HCT116 (cell line): ENCODE measurements at regions not wholly inside any gene's neighbourhood (a gene's known extent, or its start where the extent isn't known, plus 50 kb on each side); places are given as distances from the start of the nearest gene placed in this dataset.

Source experiments
- ATAC-seq: fragments of 200-7000 bp; cut with Tn5 transposase; 2 replicates; pipeline ENCODE4 v1.9.1; 2020; ENCODE audit warnings: mild to moderate bottlenecking, moderate library complexity
- BruUV-seq: library from RNA; stranded (reverse); fragments of 400-500 nt; replicated peaks from 2 replicates; lab custom pipeline; 2021; lab: Mats Ljungman, UMichigan
- CTCF ChIA-PET: fragments of 300-600 bp; sonication (Branson Sonifier 250); formaldehyde crosslinking; loops from one replicate; lab custom pipeline; 2021; ENCODE audit warnings: antibody characterized with exemption; lab: Charles Lee
- POLR2A ChIA-PET: fragments of 300-600, 350-600 bp; sonication (Branson Sonifier 250); formaldehyde crosslinking; loops from one replicate; lab custom pipeline; 2021; ENCODE audit warnings: antibody characterized with exemption; lab: Charles Lee
- RAD21 ChIA-PET, 2 experiments: fragments of 300-600 bp; sonication (Branson Sonifier 250); formaldehyde crosslinking; loops; one replicate each; lab custom pipeline; 2023; ENCODE audit warnings: low total read pairs in 2 of 2; ENCODE audit not compliant: uncharacterized antibody in 2 of 2, unreplicated experiment in 2 of 2, low non-redundant PET in 1 of 2; lab: Charles Lee
- DNase-seq: peaks from one replicate; pipeline ENCODE4 v3.0.0-alpha.2; 2010; ENCODE audit warnings: low read depth, low spot score
- H2AFZ ChIP-seq: fragments of 200-600 bp; shearing (Covaris generic), sonication (generic); 2 replicates; pipeline ENCODE4 v1.6.1; 2017; ENCODE audit warnings: low read depth, mixed run types, mixed read lengths, antibody characterized with exemption, low read length; ENCODE audit not compliant: poor library complexity, severe bottlenecking
- H3K27ac ChIP-seq: 2 replicates; pipeline ENCODE4 v1.5.1; 2012; ENCODE audit warnings: low read depth, low read length
- H3K27me3 ChIP-seq: fragments of 200-600 bp; sonication (generic); 2 replicates; pipeline ENCODE4 v1.6.1; 2016; ENCODE audit warnings: mixed run types, low read length, mixed read lengths; ENCODE audit not compliant: insufficient read depth
- H3K36me3 ChIP-seq, 2 experiments: fragments of 200-500 bp in 1 of 2; fragments of 200-600 bp in 1 of 2; sonication (Bioruptor generic) in 1 of 2; sonication (generic) in 1 of 2; 2 replicates each; pipeline versions ENCODE4 v1.5.1 to v1.6.1; 2014 to 2016; ENCODE audit warnings: low read length in 2 of 2, inconsistent platforms in 1 of 2, mixed read lengths in 1 of 2, mixed run types in 1 of 2; ENCODE audit not compliant: insufficient read depth in 2 of 2, control insufficient read depth in 1 of 2
- H3K4me1 ChIP-seq, 2 experiments: fragments of 200-600 bp in 1 of 2; sonication (generic) in 1 of 2; 2 replicates each; pipeline versions ENCODE4 v1.5.1 to v1.6.1; 2012 to 2017; ENCODE audit warnings: low read length in 2 of 2, inconsistent platforms in 1 of 2, mild to moderate bottlenecking in 1 of 2, mixed read lengths in 1 of 2, mixed run types in 1 of 2, moderate library complexity in 1 of 2; ENCODE audit not compliant: insufficient read depth in 2 of 2, control insufficient read depth in 1 of 2
- H3K4me2 ChIP-seq: fragments of 200-600 bp; sonication (generic); 2 replicates; pipeline ENCODE4 v1.6.1; 2017; ENCODE audit warnings: mixed run types, low read length, mixed read lengths
- H3K4me3 ChIP-seq, 2 experiments: fragments of 200-600 bp in 1 of 2; sonication (generic) in 1 of 2; replicated peaks in 1 of 2; 2 replicates each; pipeline ENCODE4 v1.5.1; 2011 to 2016; ENCODE audit warnings: low read length in 2 of 2, control low read depth in 1 of 2, low read depth in 1 of 2, mild to moderate bottlenecking in 1 of 2, mixed read lengths in 1 of 2, mixed run types in 1 of 2
- H3K79me2 ChIP-seq: fragments of 200-600 bp; sonication (generic); 2 replicates; pipeline ENCODE4 v1.6.1; 2017; ENCODE audit warnings: mild to moderate bottlenecking, mixed run types, low read length, moderate library complexity, mixed read lengths; ENCODE audit not compliant: insufficient read depth
- H3K9ac ChIP-seq: fragments of 200-600 bp; sonication (generic); 2 replicates; pipeline ENCODE4 v1.6.1; 2016; ENCODE audit warnings: low read length, mixed read lengths
- H3K9me2 ChIP-seq: fragments of 200-600 bp; sonication (generic), shearing (Covaris generic); 2 replicates; pipeline ENCODE4 v1.6.1; 2017; ENCODE audit warnings: mixed run types, mild to moderate bottlenecking, moderate library complexity; ENCODE audit not compliant: insufficient read depth
- H3K9me3 ChIP-seq, 2 experiments: fragments of 200-500 bp in 1 of 2; fragments of 200-600 bp in 1 of 2; sonication (Bioruptor generic) in 1 of 2; sonication (generic) in 1 of 2; 2 replicates each; pipeline ENCODE4 v1.6.1; 2014 to 2017; ENCODE audit warnings: low read length in 2 of 2, mixed read lengths in 2 of 2, inconsistent platforms in 1 of 2, low read depth in 1 of 2, mild to moderate bottlenecking in 1 of 2, mixed run types in 1 of 2, moderate library complexity in 1 of 2; ENCODE audit not compliant: control insufficient read depth in 1 of 2, insufficient read depth in 1 of 2
- H4K20me1 ChIP-seq: fragments of 200-600 bp; sonication (generic), shearing (Covaris generic); 2 replicates; pipeline ENCODE4 v1.6.1; 2017; ENCODE audit warnings: mixed run types, mild to moderate bottlenecking, moderate library complexity; ENCODE audit not compliant: insufficient read depth
- CBX3 ChIP-seq: IDR thresholded peaks from 2 replicates; pipeline ENCODE4 v1.6.1; 2012; ENCODE audit warnings: low read depth
- ELF1 ChIP-seq: IDR thresholded peaks from 2 replicates; pipeline ENCODE4 v1.6.1; 2012; ENCODE audit warnings: low read depth, borderline replicate concordance
- EZH2 ChIP-seq: fragments of 200-600 bp; sonication (generic); IDR thresholded peaks from 2 replicates; pipeline ENCODE4 v1.6.1; 2017; ENCODE audit warnings: antibody characterized with exemption, mixed run types
- FOSL1 ChIP-seq: IDR thresholded peaks from 2 replicates; pipeline ENCODE4 v1.6.1; 2012; ENCODE audit warnings: low read depth
- JUND ChIP-seq: IDR thresholded peaks from 2 replicates; pipeline ENCODE4 v1.6.1; 2012
- POLR2AphosphoS5 ChIP-seq: IDR thresholded peaks from 2 replicates; pipeline ENCODE4 v1.6.1; 2011; ENCODE audit warnings: mild to moderate bottlenecking, low read depth, low read length, moderate library complexity
- RAD21 ChIP-seq: IDR thresholded peaks from 2 replicates; pipeline ENCODE4 v1.6.1; 2012; ENCODE audit warnings: low read depth, mild to moderate bottlenecking
- SP1 ChIP-seq: IDR thresholded peaks from 2 replicates; pipeline ENCODE4 v1.6.1; 2012; ENCODE audit warnings: low read depth
- SRF ChIP-seq: IDR thresholded peaks from 2 replicates; pipeline ENCODE4 v1.6.1; 2012; ENCODE audit warnings: low read depth
- YY1 ChIP-seq: IDR thresholded peaks from 2 replicates; pipeline ENCODE4 v1.6.1; 2011; ENCODE audit warnings: low read length, low read depth, moderate library complexity, mild to moderate bottlenecking; ENCODE audit not compliant: insufficient replicate concordance; ENCODE audit errors: extremely low read depth
- ZBTB33 ChIP-seq: IDR thresholded peaks from 2 replicates; pipeline ENCODE4 v1.6.1; 2011; ENCODE audit warnings: mild to moderate bottlenecking, low read length, moderate library complexity; ENCODE audit not compliant: insufficient replicate concordance; ENCODE audit errors: extremely low read depth
- ZNF274 ChIP-seq: fragments of 200-500 bp; sonication (Bioruptor generic); IDR thresholded peaks from 2 replicates; pipeline ENCODE4 v1.6.1; 2014; ENCODE audit warnings: mild to moderate bottlenecking, low read depth, low read length, inconsistent platforms
- intact Hi-C: fragments of 100-400 bp; cut with micrococcal nuclease; formaldehyde crosslinking; loops from 2 replicates; pipeline ENCODE4 v1.10.0; 2022

DNA sequence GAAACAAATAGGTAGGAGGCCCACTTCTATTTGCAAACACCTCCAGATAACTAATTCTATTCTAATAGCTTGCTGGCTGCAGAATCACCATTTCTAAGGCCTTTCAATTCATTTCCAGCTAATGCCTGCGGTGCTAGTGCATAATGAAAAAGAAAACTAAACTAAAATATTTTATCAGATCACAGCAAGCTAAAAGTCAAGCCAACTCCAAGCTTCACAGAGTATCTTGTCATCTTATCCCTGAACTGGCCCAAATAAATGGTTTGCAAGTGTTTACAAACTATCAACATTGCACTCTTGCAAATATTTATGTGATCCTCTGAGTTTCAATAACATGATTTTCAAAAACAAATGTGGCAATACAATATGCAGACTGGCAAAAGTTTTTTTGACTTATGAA lies 166.0 kb downstream of the IPMK start:
- ATAC-seq (no peak), DNase-seq (no peak)
- TF ChIP-seq YY1, result no peak
- TF ChIP-seq RAD21, result no peak
- no peak for TF ChIP-seq SRF
- no peak for TF ChIP-seq POLR2AphosphoS5
- no peak for TF ChIP-seq CBX3
- no peak for TF ChIP-seq SP1
- no peak for TF ChIP-seq ELF1
- no peak for TF ChIP-seq ZBTB33
- no peak for TF ChIP-seq EZH2
- TF ChIP-seq JUND, result no peak
- no peak for TF ChIP-seq FOSL1
- TF ChIP-seq ZNF274, result no peak
- Histone ChIP-seq H4K20me1 (no peaks in the 10 kb centered on the region), H3K9me3 (no peaks in the 10 kb centered on the region), H3K4me3 (no peak overlapping the region), H3K9me2 (no peaks in the 10 kb centered on the region), H3K27ac (no peak overlapping the region), H2AFZ (no peak overlapping the region), H3K4me1 (no peaks in the 10 kb centered on the region), H3K27me3 (no peaks in the 10 kb centered on the region), H3K4me2 (no peak overlapping the region), H3K9ac (no peak overlapping the region), H3K36me3 (no peaks in the 10 kb centered on the region), H3K79me2 (no peaks in the 10 kb centered on the region)
- no TSS peak for BruUV-seq
- ChIA-PET CTCF (no interaction called here), RAD21 (no interaction called here), POLR2A (no interaction called here)
- intact Hi-C loops, result no loop called here
